Liver (tissue), 8 donors: ENCODE measurements at regions not wholly inside any gene's neighbourhood (a gene's known extent, or its start where the extent isn't known, plus 50 kb on each side); places are given as distances from the start of the nearest gene placed in this dataset.

Experiments used
- DNase-seq: peaks from one replicate; pipeline ENCODE4 v3.0.0-alpha.2; 2017; ENCODE audit warnings: low spot score
- H3K27ac ChIP-seq, 2 donors: one replicate each; pipeline ENCODE4 v1.7.0; 2013; ENCODE audit warnings: inconsistent platforms in 2 of 2, low read length in 2 of 2, control low read depth in 1 of 2, low read depth in 1 of 2, mild to moderate bottlenecking in 1 of 2
- H3K27me3 ChIP-seq, 4 donors: one replicate each; pipeline versions ENCODE4 v1.6.1 to v1.7.0; 2013; ENCODE audit warnings: low read length in 3 of 4, inconsistent platforms in 1 of 4, mild to moderate bottlenecking in 1 of 4, moderate library complexity in 1 of 4; ENCODE audit not compliant: control insufficient read depth in 4 of 4, insufficient read depth in 4 of 4
- H3K36me3 ChIP-seq, 4 donors: one replicate each; pipeline versions ENCODE4 v1.6.1 to v1.7.0; 2013; ENCODE audit warnings: low read length in 3 of 4, mild to moderate bottlenecking in 3 of 4, low read depth in 1 of 4, moderate library complexity in 1 of 4; ENCODE audit not compliant: control insufficient read depth in 4 of 4, insufficient read depth in 3 of 4
- H3K4me1 ChIP-seq, 4 donors: one replicate each; pipeline versions ENCODE4 v1.6.1 to v1.7.0; 2013; ENCODE audit warnings: low read length in 3 of 4, mild to moderate bottlenecking in 3 of 4, moderate library complexity in 1 of 4; ENCODE audit not compliant: control insufficient read depth in 4 of 4, insufficient read depth in 4 of 4
- H3K4me3 ChIP-seq, 3 donors: one replicate each; pipeline versions ENCODE4 v1.6.1 to v1.7.0; 2013; ENCODE audit warnings: low read length in 3 of 3, control low read depth in 1 of 3, low read depth in 1 of 3, mild to moderate bottlenecking in 1 of 3
- H3K9ac ChIP-seq, 2 donors: one replicate each; pipeline ENCODE4 v1.7.0; 2013; ENCODE audit warnings: low read length in 2 of 2, mild to moderate bottlenecking in 2 of 2, moderate library complexity in 2 of 2, control low read depth in 1 of 2, low read depth in 1 of 2
- H3K9me3 ChIP-seq, 4 donors: one replicate each; pipeline versions ENCODE4 v1.6.1 to v1.7.0; 2013; ENCODE audit warnings: low read length in 3 of 4; ENCODE audit not compliant: control insufficient read depth in 4 of 4
- EGR1 ChIP-seq, 2 donors: IDR thresholded peaks; 2 replicates each; pipeline ENCODE4 v1.6.1; 2016 to 2018; ENCODE audit warnings: antibody characterized with exemption in 2 of 2, low read depth in 2 of 2
- FOXA1 ChIP-seq: IDR thresholded peaks from 2 replicates; pipeline ENCODE4 v1.6.1; 2016; ENCODE audit warnings: antibody characterized with exemption
- FOXA2 ChIP-seq: IDR thresholded peaks from 2 replicates; pipeline ENCODE4 v1.6.1; 2016; ENCODE audit warnings: antibody characterized with exemption
- GABPA ChIP-seq, 2 donors: IDR thresholded peaks in 1 of 2; conservative IDR thresholded peaks in 1 of 2; 2 replicates each; pipeline ENCODE4 v1.6.1; 2016; ENCODE audit warnings: antibody characterized with exemption in 2 of 2, mild to moderate bottlenecking in 1 of 2, moderate library complexity in 1 of 2
- HNF4A ChIP-seq, 2 donors: conservative IDR thresholded peaks; 2 replicates each; pipeline ENCODE4 v1.6.1; 2016; ENCODE audit warnings: antibody characterized with exemption in 2 of 2, mild to moderate bottlenecking in 2 of 2
- JUND ChIP-seq, 2 donors: IDR thresholded peaks; 2 replicates each; pipeline ENCODE4 v1.6.1; 2016; ENCODE audit warnings: antibody characterized with exemption in 2 of 2
- NR2F2 ChIP-seq: IDR thresholded peaks from 2 replicates; pipeline ENCODE4 v1.6.1; 2016; ENCODE audit warnings: antibody characterized with exemption
- RAD21 ChIP-seq, 2 donors: IDR thresholded peaks; 2 replicates each; pipeline ENCODE4 v1.6.1; 2016; ENCODE audit warnings: antibody characterized with exemption in 2 of 2, mild to moderate bottlenecking in 2 of 2
- RXRA ChIP-seq, 2 donors: IDR thresholded peaks; 2 replicates each; pipeline ENCODE4 v1.6.1; 2017 to 2018; ENCODE audit warnings: antibody characterized with exemption in 2 of 2, mild to moderate bottlenecking in 1 of 2
- SP1 ChIP-seq: IDR thresholded peaks from 2 replicates; pipeline ENCODE4 v1.6.1; 2018; ENCODE audit warnings: antibody characterized with exemption, mild to moderate bottlenecking
- TAF1 ChIP-seq: conservative IDR thresholded peaks from 2 replicates; pipeline ENCODE4 v1.6.1; 2016; ENCODE audit warnings: antibody characterized with exemption, mild to moderate bottlenecking
- YY1 ChIP-seq: IDR thresholded peaks from 2 replicates; pipeline ENCODE4 v1.6.1; 2016; ENCODE audit warnings: antibody characterized with exemption, mild to moderate bottlenecking
- WGBS: extraction: QIAGEN DNeasy Blood & Tissue Kit; methylation state at CpG from one replicate; pipeline ENCODE4 v1.1.7; 2013; 5-methylcytosine and 5-hydroxymethylcytosine counted together
- TF ChIP-seq, protein P1 (sequence below): IDR thresholded peaks from 2 replicates; pipeline ENCODE4 v1.6.1; 2016; ENCODE audit warnings: antibody characterized with exemption, mild to moderate bottlenecking
- TF ChIP-seq, protein P2 (sequence below): IDR thresholded peaks from 2 replicates; pipeline ENCODE4 v1.6.1; 2016; ENCODE audit warnings: antibody characterized with exemption
- TF ChIP-seq, protein P3 (sequence below): fragments of 150-350 bp; IDR thresholded peaks from 2 replicates; pipeline ENCODE4 v1.5.1; 2017; ENCODE audit warnings: improper control_type of control experiment, low read depth, low read length; ENCODE audit not compliant: missing input control
- TF ChIP-seq, protein P4 (sequence below): IDR thresholded peaks from 2 replicates; pipeline ENCODE4 v1.6.1; 2016; ENCODE audit warnings: antibody characterized with exemption
- donor health status: healthy.
- donor health status: healthy.
- donor health status: healthy.
- donor health status: healthy.
- donor health status: healthy.

DNA sequence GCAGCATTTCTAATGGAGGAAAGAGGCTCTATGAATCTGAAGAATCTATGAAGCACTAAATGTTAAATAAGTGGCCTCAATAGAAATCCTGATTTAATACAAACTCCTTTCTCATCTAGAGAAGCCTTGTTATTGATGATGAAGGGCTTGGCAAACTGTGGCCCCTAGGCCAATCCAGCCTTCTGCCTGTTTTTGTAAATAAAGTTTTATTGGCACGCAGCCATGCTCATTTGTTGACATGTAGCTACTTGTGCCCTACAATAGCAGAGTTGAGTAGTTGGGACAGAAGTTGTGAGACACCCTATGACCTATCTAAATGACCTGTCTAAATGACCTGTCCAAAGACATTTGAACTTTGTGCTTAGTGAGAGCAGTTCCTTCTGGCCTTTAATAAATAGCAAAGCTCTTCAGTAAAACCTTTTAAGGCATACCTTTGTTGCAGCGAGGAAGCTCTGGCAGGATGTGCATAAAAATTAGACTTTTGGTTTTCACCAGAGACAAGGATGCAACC lies 484.4 kb upstream of the SPRED2 start:
- TF ChIP-seq EGR1 (IDR thresholded peaks at IDR 0.05; ENCODE audit: low read depth in 2 of 2) (no peak), NR2F2 (no peak), RXRA (IDR thresholded peaks at IDR 0.05) (peak; percentile 60 to 74), RAD21 (IDR thresholded peaks at IDR 0.05) (no peak), HNF4A (conservative IDR thresholded peaks at IDR 0.05) (peak; percentile 48 to 49), GABPA (IDR thresholded peaks at IDR 0.05 in 1 of 2, conservative IDR thresholded peaks at IDR 0.05 in 1 of 2) (no peak)
- TF ChIP-seq, protein P1, sequence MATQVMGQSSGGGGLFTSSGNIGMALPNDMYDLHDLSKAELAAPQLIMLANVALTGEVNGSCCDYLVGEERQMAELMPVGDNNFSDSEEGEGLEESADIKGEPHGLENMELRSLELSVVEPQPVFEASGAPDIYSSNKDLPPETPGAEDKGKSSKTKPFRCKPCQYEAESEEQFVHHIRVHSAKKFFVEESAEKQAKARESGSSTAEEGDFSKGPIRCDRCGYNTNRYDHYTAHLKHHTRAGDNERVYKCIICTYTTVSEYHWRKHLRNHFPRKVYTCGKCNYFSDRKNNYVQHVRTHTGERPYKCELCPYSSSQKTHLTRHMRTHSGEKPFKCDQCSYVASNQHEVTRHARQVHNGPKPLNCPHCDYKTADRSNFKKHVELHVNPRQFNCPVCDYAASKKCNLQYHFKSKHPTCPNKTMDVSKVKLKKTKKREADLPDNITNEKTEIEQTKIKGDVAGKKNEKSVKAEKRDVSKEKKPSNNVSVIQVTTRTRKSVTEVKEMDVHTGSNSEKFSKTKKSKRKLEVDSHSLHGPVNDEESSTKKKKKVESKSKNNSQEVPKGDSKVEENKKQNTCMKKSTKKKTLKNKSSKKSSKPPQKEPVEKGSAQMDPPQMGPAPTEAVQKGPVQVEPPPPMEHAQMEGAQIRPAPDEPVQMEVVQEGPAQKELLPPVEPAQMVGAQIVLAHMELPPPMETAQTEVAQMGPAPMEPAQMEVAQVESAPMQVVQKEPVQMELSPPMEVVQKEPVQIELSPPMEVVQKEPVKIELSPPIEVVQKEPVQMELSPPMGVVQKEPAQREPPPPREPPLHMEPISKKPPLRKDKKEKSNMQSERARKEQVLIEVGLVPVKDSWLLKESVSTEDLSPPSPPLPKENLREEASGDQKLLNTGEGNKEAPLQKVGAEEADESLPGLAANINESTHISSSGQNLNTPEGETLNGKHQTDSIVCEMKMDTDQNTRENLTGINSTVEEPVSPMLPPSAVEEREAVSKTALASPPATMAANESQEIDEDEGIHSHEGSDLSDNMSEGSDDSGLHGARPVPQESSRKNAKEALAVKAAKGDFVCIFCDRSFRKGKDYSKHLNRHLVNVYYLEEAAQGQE = no peak
- H3K9me3 ChIP-seq = no peaks in the 10 kb centered on the region
- WGBS = 66% methylated on average over 2 of the region's 2 CpGs
- H3K9ac ChIP-seq = no peak overlapping the region
- H3K27me3 ChIP-seq = no peaks in the 10 kb centered on the region
- H3K36me3 ChIP-seq = no peaks in the 10 kb centered on the region
- peaks cover 0 to 8% (median 5%) of the 10 kb centered on the region in 4 donors for H3K4me1 ChIP-seq
- no peak overlapping the region for H3K27ac ChIP-seq
- no peak overlapping the region for H3K4me3 ChIP-seq
- DNase-seq = no peak

GRCh38 chr2:65916177-65916576 lies 483.8 kb upstream of the SPRED2 start:
- no peaks in the 10 kb centered on the region for H3K9me3 ChIP-seq
- TF ChIP-seq, protein P2, sequence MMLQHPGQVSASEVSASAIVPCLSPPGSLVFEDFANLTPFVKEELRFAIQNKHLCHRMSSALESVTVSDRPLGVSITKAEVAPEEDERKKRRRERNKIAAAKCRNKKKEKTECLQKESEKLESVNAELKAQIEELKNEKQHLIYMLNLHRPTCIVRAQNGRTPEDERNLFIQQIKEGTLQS = no peak

DNA sequence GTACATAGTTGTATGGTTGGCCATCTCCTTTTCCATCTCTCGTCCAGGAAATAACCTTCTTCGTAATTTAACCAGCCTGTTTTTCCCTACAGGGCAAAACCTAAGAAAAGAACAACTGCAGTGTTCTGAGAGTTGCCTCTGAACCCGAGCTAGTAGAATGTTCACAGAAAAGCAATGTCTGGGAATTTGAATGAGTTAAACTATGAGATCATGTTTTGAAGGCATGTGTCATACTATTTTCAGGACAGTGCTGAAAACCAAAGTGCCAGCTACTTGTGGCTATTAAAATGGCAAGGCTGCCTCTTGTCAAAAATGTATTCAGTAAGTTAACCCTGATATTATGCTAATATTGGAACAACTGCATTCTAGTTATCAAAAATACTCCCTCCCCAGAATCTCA lies 482.9 kb upstream of the SPRED2 start:
- Histone ChIP-seq H3K27ac (no peak overlapping the region), H3K4me1 (peaks cover 0 to 8% (median 5%) of the 10 kb centered on the region in 4 donors), H3K27me3 (no peaks in the 10 kb centered on the region), H3K9ac (no peak overlapping the region), H3K9me3 (no peaks in the 10 kb centered on the region), H3K4me3 (no peak overlapping the region), H3K36me3 (no peaks in the 10 kb centered on the region)
- WGBS = 93% methylated on average over 3 of the region's 3 CpGs
- DNase-seq = no peak
- TF ChIP-seq RAD21 (IDR thresholded peaks at IDR 0.05) (no peak), YY1 (no peak), SP1 (no peak), NR2F2 (no peak), TAF1 (no peak), HNF4A (conservative IDR thresholded peaks at IDR 0.05) (no peak), FOXA1 (no peak), GABPA (IDR thresholded peaks at IDR 0.05 in 1 of 2, conservative IDR thresholded peaks at IDR 0.05 in 1 of 2) (no peak), JUND (IDR thresholded peaks at IDR 0.05) (no peak), RXRA (IDR thresholded peaks at IDR 0.05) (no peak), EGR1 (IDR thresholded peaks at IDR 0.05; ENCODE audit: low read depth in 2 of 2) (no peak), FOXA2 (no peak)
- TF ChIP-seq, protein P1 = no peak
- TF ChIP-seq, protein P2 = no peak
- TF ChIP-seq, protein P3, sequence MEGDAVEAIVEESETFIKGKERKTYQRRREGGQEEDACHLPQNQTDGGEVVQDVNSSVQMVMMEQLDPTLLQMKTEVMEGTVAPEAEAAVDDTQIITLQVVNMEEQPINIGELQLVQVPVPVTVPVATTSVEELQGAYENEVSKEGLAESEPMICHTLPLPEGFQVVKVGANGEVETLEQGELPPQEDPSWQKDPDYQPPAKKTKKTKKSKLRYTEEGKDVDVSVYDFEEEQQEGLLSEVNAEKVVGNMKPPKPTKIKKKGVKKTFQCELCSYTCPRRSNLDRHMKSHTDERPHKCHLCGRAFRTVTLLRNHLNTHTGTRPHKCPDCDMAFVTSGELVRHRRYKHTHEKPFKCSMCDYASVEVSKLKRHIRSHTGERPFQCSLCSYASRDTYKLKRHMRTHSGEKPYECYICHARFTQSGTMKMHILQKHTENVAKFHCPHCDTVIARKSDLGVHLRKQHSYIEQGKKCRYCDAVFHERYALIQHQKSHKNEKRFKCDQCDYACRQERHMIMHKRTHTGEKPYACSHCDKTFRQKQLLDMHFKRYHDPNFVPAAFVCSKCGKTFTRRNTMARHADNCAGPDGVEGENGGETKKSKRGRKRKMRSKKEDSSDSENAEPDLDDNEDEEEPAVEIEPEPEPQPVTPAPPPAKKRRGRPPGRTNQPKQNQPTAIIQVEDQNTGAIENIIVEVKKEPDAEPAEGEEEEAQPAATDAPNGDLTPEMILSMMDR = no peak
- TF ChIP-seq, protein P4, sequence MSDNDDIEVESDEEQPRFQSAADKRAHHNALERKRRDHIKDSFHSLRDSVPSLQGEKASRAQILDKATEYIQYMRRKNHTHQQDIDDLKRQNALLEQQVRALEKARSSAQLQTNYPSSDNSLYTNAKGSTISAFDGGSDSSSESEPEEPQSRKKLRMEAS = no peak

More at GRCh38 chr2:65916177-65916576, 483.8 kb upstream of the SPRED2 start:
- H3K4me3 ChIP-seq = no peak overlapping the region
- no peaks in the 10 kb centered on the region for H3K36me3 ChIP-seq
- no peaks in the 10 kb centered on the region for H3K27me3 ChIP-seq
- no peak for DNase-seq
- peaks cover 0 to 8% (median 5%) of the 10 kb centered on the region in 4 donors for H3K4me1 ChIP-seq
- H3K27ac ChIP-seq = no peak overlapping the region
- H3K9ac ChIP-seq = no peak overlapping the region
